Frontal cortex (tissue), 3 donors: ENCODE measurements at regions not wholly inside any gene's neighbourhood (a gene's known extent, or its start where the extent isn't known, plus 50 kb on each side); places are given as distances from the start of the nearest gene placed in this dataset.

Source experiments
- DNase-seq, 2 donors: peaks; one replicate each; pipeline ENCODE4 v3.0.0; 2012; ENCODE audit warnings: low spot score in 2 of 2
- FAIRE-seq: peaks from 2 replicates; lab custom pipeline; 2012; peaks lifted over from hg19 to GRCh38; lab: Jason Lieb, UNC
- donor health status: control.
- donor health status: control.
- donor health status: control.

DNA sequence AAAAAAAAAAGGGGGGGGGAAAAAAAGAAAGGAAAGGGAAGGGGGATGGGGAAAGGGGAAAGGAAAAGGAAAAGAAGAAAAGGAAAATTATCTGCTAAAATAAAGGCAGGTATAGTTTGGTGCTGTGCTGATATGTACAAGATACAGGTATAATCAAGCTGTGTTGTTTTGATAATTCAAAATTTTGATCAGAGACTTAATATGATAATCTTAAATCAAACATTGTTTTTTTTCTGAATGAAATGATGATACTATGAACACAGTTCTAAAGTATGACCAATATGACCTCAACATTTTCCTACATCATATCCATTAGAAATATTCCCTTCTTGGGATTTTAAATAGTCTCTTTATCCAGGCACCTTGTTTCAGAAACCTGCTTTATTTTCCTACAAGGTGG, 115.6 kb upstream of the TRPM3 start:
- DNase-seq (no peak), FAIRE-seq (no peak)

DNA sequence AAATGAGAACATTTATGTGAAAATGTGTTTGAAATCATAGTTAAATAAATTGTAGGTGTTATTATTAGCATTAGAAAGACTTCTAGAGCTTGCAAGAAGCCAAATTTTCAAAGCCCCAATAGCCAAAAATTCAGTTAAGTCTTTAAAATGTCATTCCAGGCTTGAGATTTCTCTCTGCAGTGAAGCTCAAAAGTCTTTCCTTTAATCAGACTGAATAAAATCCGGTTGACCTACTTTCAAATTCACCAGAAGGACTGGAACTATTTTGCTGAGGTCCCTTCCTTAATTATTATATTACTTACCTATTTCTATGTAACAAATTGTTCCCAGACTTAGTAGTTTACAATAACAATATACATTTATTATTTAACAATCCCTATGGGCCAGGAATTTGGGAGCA, 112.2 kb upstream of the TRPM3 start:
- FAIRE-seq = no peak

DNA sequence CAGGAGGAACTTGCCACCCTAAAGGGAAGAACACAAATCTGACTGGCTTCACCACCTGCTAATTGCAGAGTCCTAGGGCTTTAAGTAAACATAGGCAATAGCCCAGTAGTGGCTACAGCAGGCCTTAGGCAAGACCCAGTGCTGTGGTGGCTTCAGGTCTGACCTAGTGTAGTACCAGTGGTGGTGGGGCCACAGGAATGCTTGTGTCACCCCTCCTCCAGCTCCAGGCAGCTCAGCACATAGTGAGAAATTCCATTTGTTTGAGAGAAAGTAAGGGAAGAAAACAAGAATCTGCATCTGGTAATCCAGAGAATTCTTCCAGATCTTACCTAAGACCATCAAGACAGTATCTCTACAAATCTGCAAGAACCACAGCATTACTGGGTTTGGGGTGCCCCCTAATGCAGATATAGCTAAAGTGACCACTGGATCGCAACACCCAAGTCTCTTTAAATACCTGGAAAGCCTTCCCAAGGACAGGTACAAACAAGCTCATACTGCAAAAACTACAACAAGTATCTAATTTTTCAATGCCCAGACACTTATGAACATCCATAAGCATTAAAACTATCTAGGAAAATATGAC, 102.6 kb upstream of the TRPM3 start:
- FAIRE-seq = no peak
- DNase-seq = no peak

More for the DNA sequence above, 112.2 kb upstream of the TRPM3 start:
- no peak for DNase-seq

DNA sequence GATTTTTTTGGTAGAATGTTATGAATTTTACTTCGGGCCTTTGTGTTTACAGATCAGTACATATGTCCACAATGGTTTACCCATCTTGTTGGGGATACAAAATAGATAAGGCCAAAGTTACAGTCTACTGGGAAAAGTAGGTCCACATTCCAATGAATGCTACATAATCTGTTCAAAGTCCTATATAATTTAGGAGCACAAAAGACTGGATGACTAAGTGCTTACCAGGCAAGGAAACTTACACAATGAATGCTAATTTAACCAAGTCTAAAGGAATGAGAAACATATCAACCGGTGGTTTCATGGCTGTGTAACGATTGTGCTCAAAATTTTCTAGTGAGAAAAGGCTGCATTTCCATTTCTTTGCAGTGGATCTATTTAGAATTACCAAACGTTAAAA, 97.4 kb upstream of the TRPM3 start:
- DNase-seq (no peak), FAIRE-seq (no peak)

DNA sequence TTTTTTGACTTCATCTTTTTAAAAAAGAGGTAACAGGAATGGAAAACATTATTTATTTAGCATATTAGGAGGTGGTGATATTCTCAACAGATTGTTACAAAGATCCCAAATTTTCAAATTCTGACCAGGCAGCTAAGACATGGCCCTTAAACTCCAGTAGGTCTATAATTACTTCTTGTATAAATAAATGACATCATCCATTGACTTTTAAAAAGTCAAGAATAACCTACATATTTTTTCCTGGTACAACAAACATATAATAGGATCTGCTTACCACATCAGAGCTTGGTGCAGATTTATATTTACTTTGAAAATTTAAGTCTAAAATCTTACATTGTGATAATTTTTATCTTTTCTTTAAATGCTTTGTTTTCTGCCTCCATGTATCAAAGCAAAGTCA, 92.2 kb upstream of the TRPM3 start:
- FAIRE-seq (no peak), DNase-seq (no peak)

DNA sequence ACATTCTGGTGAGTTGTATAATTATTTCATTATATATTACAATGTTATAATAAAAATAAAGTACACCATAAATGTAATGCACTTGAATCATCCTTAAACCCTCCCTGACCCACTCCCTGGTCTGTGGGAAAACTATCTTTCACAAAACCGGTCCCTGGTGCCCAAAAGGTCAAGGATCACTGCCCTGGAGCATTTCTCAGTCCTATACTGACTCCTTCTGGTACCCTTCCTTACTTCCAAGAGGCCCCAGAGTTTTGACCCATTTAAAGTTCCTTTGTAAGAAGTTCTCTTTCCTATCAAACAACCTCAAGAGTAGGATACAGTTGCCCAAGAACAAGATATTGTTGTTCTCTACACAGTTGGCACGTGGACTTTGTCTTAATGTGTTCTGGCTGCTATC, 88.9 kb upstream of the TRPM3 start:
- DNase-seq (no peak), FAIRE-seq (no peak)

DNA sequence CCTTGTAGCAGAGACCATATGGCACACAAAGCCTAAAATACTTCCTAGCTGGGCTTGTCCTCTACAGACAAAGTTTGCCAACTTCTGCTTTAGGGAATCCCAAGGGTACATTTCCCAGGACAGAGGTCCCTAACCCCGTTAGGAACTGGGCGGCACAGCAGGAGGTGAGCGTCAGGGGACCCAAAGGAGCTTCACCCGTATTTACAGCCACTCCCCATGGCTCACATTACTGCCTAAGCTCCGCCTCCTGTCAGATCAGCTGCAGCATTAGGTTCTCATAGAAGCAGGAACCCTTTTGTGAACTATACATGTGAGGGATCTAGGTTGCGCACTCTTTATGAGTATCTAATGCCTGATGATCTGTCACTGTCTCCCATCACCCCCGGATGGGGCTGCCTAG, 88.5 kb upstream of the TRPM3 start:
- FAIRE-seq = no peak

DNA sequence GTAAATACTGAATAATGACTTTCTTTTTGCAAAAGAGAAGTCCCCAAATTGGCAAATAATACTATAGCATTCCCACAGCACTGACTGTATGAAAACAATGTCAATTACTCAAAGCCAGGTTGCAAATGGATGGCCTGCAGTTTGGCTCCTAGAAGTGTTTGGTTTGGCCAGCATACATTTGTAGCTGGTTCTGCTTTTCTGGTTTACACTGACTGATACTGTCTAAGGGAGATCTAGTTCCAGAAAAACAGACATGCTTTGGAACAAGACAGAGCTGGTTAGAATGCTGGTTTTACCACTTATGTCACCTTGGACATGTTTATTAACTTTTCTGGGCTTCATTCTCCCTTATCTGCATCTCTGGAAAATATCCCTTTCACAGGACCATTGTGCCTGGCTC, 81.5 kb upstream of the TRPM3 start:
- DNase-seq = no peak
- no peak for FAIRE-seq

More for the DNA sequence above, 88.5 kb upstream of the TRPM3 start:
- DNase-seq = no peak

DNA sequence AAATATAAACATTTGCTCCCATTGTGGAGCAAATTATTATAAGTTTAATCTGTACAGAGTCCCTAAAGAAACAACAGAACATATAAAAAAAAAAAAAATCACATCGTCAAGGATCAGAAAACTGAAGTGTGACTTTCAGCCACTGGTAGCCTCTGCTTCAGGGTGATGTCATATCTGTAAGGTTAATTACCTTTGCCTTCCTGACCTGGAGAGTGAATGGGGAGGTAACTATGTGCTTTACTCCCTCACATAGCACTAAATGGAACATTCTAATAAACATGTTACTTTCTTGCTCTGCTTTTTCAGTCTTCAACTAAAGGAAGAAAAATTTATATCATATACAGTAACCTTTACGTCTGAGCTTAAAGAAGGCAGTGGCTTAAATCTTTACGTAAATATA, 70.3 kb upstream of the TRPM3 start:
- no peak for FAIRE-seq
- no peak for DNase-seq

DNA sequence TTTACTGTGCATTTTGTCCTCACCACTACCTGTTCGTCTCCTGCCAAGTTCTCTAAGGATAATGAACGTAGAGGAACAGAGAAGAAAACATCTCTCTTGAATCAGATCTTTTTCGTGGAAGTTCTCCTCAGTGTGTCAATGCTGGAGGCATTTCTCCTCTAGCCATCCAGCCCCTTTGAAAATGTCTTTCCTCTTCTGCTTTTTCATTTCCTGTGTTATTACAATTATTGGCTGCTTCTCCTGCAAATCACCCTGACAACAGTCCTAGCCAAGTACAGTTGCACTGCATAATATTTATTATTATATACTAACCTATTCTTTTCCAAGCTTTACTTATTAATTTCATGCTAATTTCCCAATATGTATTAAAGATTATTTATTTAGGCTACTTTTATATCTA, 61.8 kb upstream of the TRPM3 start:
- FAIRE-seq (no peak), DNase-seq (no peak)

DNA sequence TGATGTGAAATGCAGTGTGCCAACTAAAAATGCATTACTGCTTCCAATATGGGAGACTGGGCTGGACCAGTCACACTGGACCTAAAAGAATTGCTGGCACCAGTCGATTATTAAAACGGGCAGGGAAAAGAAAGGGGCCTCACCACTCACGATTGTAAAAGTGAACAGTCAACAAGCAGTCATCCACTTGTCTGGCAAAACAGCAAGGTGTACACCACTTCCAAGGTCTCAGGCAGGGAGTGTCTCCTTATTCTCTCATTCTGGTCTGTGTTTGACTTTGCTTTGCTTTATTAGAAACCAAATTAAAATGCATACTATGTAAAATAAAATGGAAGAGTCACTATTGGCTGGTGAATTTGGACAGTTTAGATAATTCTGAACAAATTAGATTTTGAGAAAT, 57.8 kb upstream of the TRPM3 start:
- no peak for FAIRE-seq

DNA sequence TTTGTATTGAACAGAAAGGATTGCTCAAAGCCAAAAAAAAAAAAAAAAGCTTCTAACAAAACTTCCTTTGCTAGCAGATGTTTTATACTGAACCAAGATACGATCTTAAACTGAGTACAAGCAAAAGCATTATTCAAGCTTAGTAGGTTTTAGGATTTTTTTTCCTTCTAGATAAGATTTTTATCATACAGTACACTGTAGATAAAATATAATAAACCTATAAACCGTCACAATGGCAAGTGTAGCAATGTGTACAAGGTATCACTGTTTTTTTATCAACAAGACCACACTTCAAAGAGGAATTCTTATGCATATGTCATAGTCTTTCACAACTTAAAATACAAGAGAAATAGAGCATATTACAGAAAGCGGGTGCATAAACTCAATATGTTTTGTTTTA, 56.5 kb upstream of the TRPM3 start:
- FAIRE-seq = no peak

More for the DNA sequence above, 57.8 kb upstream of the TRPM3 start:
- DNase-seq = no peak

DNA sequence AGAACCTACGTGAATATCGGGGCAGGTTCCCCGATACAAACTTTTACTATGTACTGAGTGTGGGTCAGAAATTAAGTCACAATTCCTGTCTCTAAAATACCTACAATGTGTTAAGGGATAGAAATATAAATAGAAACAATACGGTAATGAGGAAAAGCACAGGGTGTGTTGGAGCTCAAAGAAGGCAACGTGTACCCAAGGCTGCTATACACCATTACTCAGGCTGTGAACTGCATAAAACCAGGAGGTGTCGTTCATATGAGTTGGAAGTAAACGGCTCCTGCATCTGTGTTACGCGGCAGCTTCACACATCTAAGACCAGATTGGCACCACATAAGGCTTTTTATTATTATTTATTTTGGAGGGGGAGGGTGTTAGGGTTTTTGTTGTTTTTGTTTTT, 50.1 kb upstream of the TRPM3 start:
- FAIRE-seq = no peak
- DNase-seq = no peak

More for the DNA sequence above, 56.5 kb upstream of the TRPM3 start:
- no peak for DNase-seq
